ENCODE measurements at regions not wholly inside any gene's neighbourhood (a gene's known extent, or its start where the extent isn't known, plus 50 kb on each side); places are given as distances from the start of the nearest gene placed in this dataset.

- no peak for DNase-seq (ENCODE audit: low read depth)
- no peak for FAIRE-seq
- H3K27me3 ChIP-seq (ENCODE audit: control insufficient read depth, insufficient read depth, low read length): no peaks in the 10 kb centered on the region
- no peak for TF ChIP-seq CTCF (IDR thresholded peaks at IDR 0.05; ENCODE audit: insufficient read depth, low read length, severe bottlenecking)
- H3K36me3 ChIP-seq (ENCODE audit: control insufficient read depth, insufficient read depth, low read length): no peaks in the 10 kb centered on the region
- H3K4me3 ChIP-seq (ENCODE audit: low read depth, low read length): no peak overlapping the region
Observed at GRCh38 chr9:2243666-2244555, 228.8 kb downstream of the SMARCA2 start.

- Histone ChIP-seq H3K36me3 (ENCODE audit: control insufficient read depth, insufficient read depth, low read length) (no peaks in the 10 kb centered on the region), H3K4me3 (ENCODE audit: low read depth, low read length) (no peak overlapping the region), H3K27me3 (ENCODE audit: control insufficient read depth, insufficient read depth, low read length) (no peaks in the 10 kb centered on the region)
- no peak for TF ChIP-seq CTCF (IDR thresholded peaks at IDR 0.05; ENCODE audit: insufficient read depth, low read length, severe bottlenecking)
- FAIRE-seq (no peak), DNase-seq (ENCODE audit: low read depth) (no peak)
Observed at GRCh38 chr9:2247340-2247739, 232.2 kb downstream of the SMARCA2 start.

- Histone ChIP-seq H3K4me3 (ENCODE audit: low read depth, low read length) (no peak overlapping the region), H3K27me3 (ENCODE audit: control insufficient read depth, insufficient read depth, low read length) (no peaks in the 10 kb centered on the region), H3K36me3 (ENCODE audit: control insufficient read depth, insufficient read depth, low read length) (no peaks in the 10 kb centered on the region)
- DNase-seq (ENCODE audit: low read depth) (no peak), FAIRE-seq (no peak)
- TF ChIP-seq CTCF (IDR thresholded peaks at IDR 0.05; ENCODE audit: insufficient read depth, low read length, severe bottlenecking): no peak
Observed at GRCh38 chr9:2248768-2249265, 233.7 kb downstream of the SMARCA2 start.

DNA sequence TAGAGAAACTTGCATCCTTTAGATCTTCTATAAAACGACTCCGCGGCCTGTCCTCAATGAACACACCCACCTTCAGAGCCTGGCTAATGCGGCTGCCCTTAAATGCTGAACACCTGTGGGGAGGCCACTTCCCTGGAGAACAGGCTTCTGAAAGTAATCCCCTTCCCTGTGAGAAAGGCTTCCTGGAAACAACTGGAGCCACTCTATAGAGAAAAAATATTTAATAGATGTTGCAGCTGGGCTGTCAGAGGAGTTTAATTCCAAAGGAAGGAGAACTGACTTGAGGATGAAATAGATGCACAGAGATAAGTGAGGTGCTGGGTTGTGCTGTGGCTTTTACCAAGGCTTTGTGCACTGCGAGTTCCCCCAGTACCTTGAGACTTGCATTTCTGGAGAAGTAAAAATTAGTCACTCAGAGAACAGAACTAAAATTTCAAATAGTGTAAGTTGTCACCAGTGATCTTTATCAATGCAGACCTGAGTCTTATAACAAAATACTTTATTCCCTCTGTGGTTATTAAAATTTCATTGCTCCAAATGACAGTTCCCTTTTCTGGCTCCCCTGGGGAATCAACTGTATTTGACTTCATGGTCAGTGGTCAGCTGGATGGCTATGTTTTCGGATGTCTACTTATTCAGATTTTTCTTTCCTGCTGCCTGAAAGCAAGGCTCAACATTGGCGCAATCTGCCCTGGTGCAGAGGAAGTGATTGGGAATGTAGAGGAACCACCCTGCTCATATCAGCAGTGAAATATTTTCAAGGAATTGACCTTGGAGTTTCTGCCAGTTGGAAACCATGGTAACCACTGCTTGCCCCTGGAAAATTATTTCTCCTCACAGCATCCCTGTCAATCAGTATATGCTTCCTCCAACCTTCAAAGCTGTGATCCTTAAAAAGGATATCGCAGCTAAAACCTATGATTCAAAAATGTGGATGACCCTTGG is 238.8 kb downstream of the SMARCA2 start:
- DNase-seq (ENCODE audit: low read depth): no peak
- no peaks in the 10 kb centered on the region for H3K27me3 ChIP-seq (ENCODE audit: control insufficient read depth, insufficient read depth, low read length)
- no peak for TF ChIP-seq CTCF (IDR thresholded peaks at IDR 0.05; ENCODE audit: insufficient read depth, low read length, severe bottlenecking)
- H3K36me3 ChIP-seq (ENCODE audit: control insufficient read depth, insufficient read depth, low read length): no peaks in the 10 kb centered on the region
- FAIRE-seq: no peak
- no peak overlapping the region for H3K4me3 ChIP-seq (ENCODE audit: low read depth, low read length)

- TF ChIP-seq CTCF (IDR thresholded peaks at IDR 0.05; ENCODE audit: insufficient read depth, low read length, severe bottlenecking): no peak
- Histone ChIP-seq H3K27me3 (ENCODE audit: control insufficient read depth, insufficient read depth, low read length) (no peaks in the 10 kb centered on the region), H3K36me3 (ENCODE audit: control insufficient read depth, insufficient read depth, low read length) (no peaks in the 10 kb centered on the region), H3K4me3 (ENCODE audit: low read depth, low read length) (no peak overlapping the region)
- FAIRE-seq: no peak
- DNase-seq (ENCODE audit: low read depth): no peak
Observed at GRCh38 chr9:2255128-2255527, 240.0 kb downstream of the SMARCA2 start.
